HG02870 (cell line): ENCODE measurements at regions not wholly inside any gene's neighbourhood (a gene's known extent, or its start where the extent isn't known, plus 50 kb on each side); places are given as distances from the start of the nearest gene placed in this dataset.

Experiments used
- ATAC-seq: cut with Tn5 transposase; IDR thresholded peaks from one replicate; pipeline ENCODE4 v1.9.1; 2021; ENCODE audit warnings: mild to moderate bottlenecking, moderate library complexity; ENCODE audit not compliant: unreplicated experiment

- ATAC-seq = no peak
Measured at GRCh38 chr20:58111310-58112016, 117.0 kb downstream of the ANKRD60 start.

GRCh38 chr20:58109918-58110635 is 118.4 kb downstream of the ANKRD60 start:
- ATAC-seq = no peak

DNA sequence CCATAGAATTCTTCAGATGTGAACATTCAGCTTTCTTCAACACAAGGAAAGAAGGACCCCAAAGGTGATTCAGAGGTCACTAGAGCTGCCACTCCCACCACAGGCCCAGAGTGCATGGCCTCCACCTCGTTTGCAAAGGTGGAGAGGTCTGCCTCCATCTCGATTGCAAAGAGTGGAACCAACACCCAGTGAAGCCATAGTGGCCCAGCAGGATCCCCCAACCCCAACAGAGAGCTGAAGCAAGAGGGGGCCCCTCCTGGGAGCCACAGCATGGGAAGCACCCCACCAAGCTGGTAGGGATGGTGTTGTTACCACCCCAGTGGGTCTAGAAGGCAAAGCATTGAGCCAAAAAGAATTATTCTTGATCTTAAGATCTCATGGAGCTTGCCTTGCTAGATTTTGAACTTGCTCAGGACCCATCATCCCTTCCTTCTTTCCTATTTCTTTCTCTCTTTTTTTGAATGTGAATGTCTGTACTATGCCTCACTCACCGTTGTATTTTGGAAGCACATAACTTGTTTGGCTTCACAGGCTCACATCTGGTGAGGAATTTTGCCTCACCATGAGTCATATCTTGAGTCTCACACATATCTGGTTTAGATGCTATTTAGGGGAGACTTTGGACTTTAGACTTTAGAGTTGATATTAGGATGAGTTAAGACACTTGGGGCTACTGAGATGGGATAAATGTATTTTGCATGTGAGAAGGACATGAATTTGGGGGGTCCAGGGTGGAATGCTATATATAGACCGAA is 119.2 kb downstream of the ANKRD60 start:
- no peak for ATAC-seq

GRCh38 chr20:58107533-58107932 is 120.9 kb downstream of the ANKRD60 start:
- no peak for ATAC-seq

DNA sequence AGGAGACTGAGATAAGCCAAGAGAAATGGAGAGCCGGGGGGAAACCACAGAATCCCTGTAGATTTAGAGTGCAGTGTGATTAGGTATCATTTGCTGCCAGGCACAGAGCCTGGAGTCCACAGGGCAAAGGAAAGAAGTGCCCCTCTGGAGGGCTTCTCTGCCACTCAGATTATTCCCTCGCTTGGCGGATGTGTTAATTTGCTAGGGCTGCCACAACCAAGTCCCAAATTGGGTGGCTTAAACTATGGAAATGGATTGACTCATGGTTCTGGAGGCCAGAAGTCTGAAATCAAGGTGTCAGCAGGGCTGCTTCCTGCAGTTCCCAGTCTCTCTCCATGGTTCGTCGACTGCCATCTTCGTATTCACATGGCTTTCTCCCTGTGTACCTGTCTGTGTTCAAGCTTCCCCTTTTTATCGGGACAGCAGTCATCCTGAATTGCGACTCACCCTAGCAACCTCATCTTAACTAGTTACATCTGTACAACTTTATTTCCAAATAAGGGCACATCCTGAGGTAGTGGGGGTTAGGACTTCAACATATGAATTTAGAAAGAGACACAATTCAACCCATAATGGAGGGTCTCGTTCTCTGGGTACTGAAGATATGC is 122.2 kb downstream of the ANKRD60 start:
- ATAC-seq = no peak

DNA sequence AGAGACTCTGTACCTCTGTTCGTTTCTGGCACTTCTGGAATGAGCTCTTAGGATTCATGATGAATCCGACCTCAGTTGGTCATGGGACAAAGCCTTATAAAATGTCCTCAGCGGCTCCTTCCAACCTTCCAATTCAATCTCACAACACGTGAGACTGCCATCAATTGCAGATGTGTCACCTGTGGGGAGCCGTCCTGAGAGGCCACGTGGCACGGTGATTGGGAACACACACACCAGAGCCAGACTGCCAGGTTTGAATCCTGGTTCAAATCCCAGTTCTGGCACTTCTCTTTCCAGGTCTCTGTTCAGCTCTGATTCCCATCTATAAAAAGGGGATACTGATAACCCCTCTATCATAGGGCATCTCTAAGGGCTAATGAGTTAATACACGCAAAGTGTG is 124.5 kb downstream of the ANKRD60 start:
- ATAC-seq = no peak

GRCh38 chr20:58103517-58103904 is 124.9 kb downstream of the ANKRD60 start:
- ATAC-seq = no peak

- no peak for ATAC-seq
Measured at GRCh38 chr20:58102744-58103516, 125.5 kb downstream of the ANKRD60 start.

DNA sequence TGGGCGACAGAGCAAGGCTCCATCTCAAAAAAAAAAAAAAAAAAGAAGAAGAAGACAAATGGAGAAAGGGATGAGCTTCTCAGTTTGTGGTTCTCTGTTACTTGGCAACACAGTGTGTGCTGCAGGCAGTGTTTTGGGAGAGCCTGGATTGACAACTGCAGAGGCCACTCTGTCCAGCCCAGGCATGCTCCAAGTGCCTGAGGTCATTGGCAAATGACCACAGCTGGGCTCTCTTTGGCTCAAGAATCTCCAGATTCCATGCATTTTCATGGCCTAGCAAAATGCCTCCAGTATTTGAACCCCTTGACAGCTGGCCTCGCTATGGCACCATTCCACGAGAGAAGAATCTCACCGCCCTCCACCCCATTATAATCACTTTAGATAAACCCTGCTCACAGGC is 126.2 kb downstream of the ANKRD60 start:
- no peak for ATAC-seq

GRCh38 chr20:58100731-58101356 is 127.6 kb downstream of the ANKRD60 start:
- ATAC-seq = no peak

DNA sequence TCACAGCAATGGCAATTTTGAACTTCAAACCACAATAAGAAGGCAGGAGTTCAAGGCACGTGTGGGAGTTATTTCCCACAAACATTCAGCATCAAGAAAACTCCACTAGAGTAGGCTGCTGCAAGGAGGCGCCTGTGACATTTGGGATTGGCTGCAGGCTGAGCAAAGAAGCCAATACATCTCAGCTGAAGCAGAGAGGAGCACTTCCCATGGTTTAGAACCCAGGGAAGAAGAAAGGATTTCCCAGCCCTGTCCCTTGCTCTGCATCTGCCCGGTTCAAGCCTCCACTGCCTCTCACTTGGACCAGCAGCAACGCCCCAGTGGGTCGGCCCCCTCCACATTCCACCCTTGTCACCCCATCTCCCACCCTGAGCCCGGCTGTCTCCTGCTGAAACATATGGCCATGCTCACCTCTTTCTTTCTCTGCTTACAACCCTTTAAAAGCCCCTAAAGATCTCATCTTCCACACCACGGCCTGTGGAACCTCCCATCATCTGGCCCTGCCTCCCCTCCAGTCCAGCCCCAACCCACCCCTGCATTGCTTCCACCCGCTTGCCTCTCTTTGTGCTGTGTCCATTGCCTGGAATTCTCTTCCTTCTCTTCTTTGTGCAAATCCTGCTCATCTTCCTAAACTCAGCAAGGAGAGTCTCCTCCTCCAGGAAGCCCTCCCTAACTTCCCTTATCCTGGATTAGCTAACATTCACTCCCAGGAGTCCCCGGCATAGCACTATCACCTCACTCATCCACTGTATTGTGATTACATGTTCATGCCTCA is 128.3 kb downstream of the ANKRD60 start:
- ATAC-seq = no peak

DNA sequence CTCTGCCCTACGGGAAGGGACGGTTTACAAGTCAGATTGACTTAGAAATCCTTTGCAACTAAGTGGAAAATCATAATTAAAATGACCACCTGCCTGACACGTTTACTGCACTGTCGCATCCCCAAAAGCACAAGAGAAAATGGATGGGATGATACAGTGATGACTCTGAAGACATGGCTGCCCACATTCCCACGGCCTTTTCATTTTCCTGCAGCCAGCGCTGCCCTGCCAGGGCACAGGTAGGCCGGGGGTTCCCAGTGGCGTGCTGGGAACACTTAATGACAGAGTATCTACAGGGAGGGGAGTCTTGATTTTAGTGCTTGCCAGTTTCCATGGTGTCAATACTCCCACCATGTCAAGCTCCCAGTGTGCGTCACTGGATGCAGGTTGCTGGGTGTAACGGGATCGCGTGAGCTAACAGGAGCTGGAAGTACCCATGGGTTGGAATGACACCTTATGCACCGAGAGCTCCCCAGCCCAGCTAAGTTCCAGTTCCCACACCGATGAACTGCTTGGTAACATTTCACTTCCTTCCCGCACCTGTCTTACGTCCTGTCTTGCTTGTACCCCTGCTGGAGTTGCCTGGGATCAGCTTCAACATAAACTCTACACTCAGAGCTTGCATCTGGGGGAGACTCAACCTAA is 129.0 kb downstream of the ANKRD60 start:
- no peak for ATAC-seq

DNA sequence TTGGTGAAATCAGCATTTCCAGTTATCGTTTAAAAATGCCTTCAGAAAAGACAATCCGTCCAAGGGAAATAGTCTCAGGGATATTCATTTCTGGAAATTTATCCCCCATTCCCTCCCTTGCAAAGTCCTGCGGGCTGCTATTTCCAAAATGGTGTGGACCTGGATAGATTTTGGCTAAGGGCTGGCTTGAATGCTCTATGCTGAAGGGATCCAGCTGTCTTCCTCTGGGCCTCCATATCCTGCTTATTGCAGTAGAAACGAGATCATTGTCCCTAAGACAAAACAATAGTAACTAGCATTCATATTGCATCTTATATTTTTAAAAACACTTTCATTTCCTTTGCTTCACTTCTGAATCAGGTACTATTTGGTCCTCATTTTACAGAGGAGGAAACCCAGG is 129.9 kb downstream of the ANKRD60 start:
- ATAC-seq = no peak

GRCh38 chr20:58097943-58098342 is 130.5 kb downstream of the ANKRD60 start:
- ATAC-seq = no peak

- no peak for ATAC-seq
Measured at GRCh38 chr20:58097429-58097828, 131.0 kb downstream of the ANKRD60 start.

GRCh38 chr20:58096880-58097423 is 131.5 kb downstream of the ANKRD60 start:
- no peak for ATAC-seq

GRCh38 chr20:58094698-58095097 is 133.8 kb downstream of the ANKRD60 start:
- ATAC-seq = no peak

GRCh38 chr20:58094160-58094559 is 134.3 kb downstream of the ANKRD60 start:
- no peak for ATAC-seq

DNA sequence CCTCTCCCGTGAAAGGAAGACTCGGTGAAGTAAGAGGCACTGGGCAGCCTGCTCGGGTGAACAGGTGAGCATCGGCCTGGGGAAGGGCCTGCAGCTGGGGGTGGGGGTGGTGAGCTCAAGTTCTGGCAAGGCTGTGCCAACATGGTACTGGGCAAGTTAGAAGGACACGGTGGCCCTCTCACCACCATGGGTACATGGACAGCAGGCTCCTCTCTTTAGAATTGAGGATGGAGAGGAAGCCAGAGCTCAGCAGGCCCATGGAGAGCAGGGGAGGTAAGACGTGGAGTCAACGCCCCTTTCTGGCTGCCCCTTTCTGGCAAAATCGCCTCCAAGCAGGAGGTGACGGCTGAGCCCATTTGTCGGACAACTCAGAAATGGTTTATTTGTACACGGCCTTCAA is 135.6 kb downstream of the ANKRD60 start:
- ATAC-seq = no peak
